ENCODE measurements at regions not wholly inside any gene's neighbourhood (a gene's known extent, or its start where the extent isn't known, plus 50 kb on each side); places are given as distances from the start of the nearest gene placed in this dataset.

DNA sequence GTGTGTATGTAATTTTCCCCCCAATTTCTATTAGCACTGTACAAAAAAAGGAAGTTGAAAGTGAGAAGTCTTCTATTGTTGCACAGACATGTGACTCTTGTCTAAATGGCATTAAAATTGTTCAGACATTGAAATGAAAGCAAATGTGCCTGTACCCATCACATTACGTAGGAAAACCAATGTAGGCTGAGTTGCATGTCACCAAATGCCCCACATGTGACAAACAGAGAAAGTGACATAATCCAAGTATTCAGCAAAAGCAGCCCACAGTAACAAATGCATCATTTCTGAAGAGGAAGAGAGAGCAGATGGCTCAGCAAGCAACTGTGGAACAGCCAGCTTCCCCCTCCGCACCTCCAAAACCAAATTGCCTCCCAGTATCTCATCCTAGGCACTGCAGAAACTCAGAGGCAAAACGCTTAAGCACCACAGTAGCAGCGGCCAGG lies 161.5 kb upstream of the NR4A3 start:
- TF ChIP-seq, protein P1, sequence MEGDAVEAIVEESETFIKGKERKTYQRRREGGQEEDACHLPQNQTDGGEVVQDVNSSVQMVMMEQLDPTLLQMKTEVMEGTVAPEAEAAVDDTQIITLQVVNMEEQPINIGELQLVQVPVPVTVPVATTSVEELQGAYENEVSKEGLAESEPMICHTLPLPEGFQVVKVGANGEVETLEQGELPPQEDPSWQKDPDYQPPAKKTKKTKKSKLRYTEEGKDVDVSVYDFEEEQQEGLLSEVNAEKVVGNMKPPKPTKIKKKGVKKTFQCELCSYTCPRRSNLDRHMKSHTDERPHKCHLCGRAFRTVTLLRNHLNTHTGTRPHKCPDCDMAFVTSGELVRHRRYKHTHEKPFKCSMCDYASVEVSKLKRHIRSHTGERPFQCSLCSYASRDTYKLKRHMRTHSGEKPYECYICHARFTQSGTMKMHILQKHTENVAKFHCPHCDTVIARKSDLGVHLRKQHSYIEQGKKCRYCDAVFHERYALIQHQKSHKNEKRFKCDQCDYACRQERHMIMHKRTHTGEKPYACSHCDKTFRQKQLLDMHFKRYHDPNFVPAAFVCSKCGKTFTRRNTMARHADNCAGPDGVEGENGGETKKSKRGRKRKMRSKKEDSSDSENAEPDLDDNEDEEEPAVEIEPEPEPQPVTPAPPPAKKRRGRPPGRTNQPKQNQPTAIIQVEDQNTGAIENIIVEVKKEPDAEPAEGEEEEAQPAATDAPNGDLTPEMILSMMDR (IDR thresholded peaks at IDR 0.05): no peak
- TF ChIP-seq POLR2A (IDR thresholded peaks at IDR 0.05): no peak
